IMR-90 (cell line): ENCODE measurements at regions not wholly inside any gene's neighbourhood (a gene's known extent, or its start where the extent isn't known, plus 50 kb on each side); places are given as distances from the start of the nearest gene placed in this dataset.

ENCODE experiments used
- ATAC-seq: fragments of 200-7000 bp; cut with Tn5 transposase; 2 replicates; pipeline ENCODE4 v1.9.1; 2020; ENCODE audit warnings: low read depth, mild to moderate bottlenecking, moderate library complexity
- BruUV-seq: library from RNA; stranded (reverse); fragments of 400-500 nt; replicated peaks from 2 replicates; lab custom pipeline; 2021; lab: Mats Ljungman, UMichigan
- CTCF ChIA-PET: fragments of 300-600 bp; formaldehyde crosslinking; extraction: SDS; loops from one replicate; lab custom pipeline; 2021; ENCODE audit warnings: antibody characterized with exemption; lab: Yijun Ruan, JAX
- POLR2A ChIA-PET: fragments of 300-600 bp; sonication (Branson Sonifier 250); formaldehyde crosslinking; loops from one replicate; lab custom pipeline; 2022; ENCODE audit warnings: antibody characterized with exemption; ENCODE audit not compliant: unreplicated experiment; lab: Charles Lee
- DNase-seq: peaks from one replicate; pipeline ENCODE4 v3.0.0; 2013
- H2AFZ ChIP-seq: replicated peaks from 2 replicates; pipeline ENCODE3; 2013; ENCODE audit warnings: low read length, mild to moderate bottlenecking; ENCODE audit not compliant: poor library complexity
- H2AK5ac ChIP-seq: 2 replicates; pipeline ENCODE4 v1.6.1; 2013; ENCODE audit warnings: low read depth, low read length, inconsistent platforms
- H2AK9ac ChIP-seq: replicated peaks from 2 replicates; pipeline ENCODE3; 2013; ENCODE audit warnings: mild to moderate bottlenecking, low read depth, low read length, moderate library complexity; ENCODE audit not compliant: poor library complexity
- H2BK120ac ChIP-seq: 2 replicates; pipeline ENCODE4 v1.6.1; 2013; ENCODE audit warnings: low read depth, low read length, inconsistent platforms
- H2BK15ac ChIP-seq: 3 replicates; pipeline ENCODE4 v1.6.1; 2013; ENCODE audit warnings: low read depth, low read length, inconsistent platforms
- H2BK20ac ChIP-seq: 2 replicates; pipeline ENCODE4 v1.6.1; 2013; ENCODE audit warnings: low read depth, mild to moderate bottlenecking, inconsistent platforms, low read length, moderate library complexity
- H2BK5ac ChIP-seq: 2 replicates; pipeline ENCODE4 v1.6.1; 2013; ENCODE audit warnings: mild to moderate bottlenecking, low read depth, low read length, inconsistent platforms; ENCODE audit not compliant: poor library complexity, severe bottlenecking
- H3K14ac ChIP-seq: replicated peaks from 2 replicates; pipeline ENCODE4 v1.6.1; 2013; ENCODE audit warnings: low read depth, low read length, inconsistent platforms
- H3K18ac ChIP-seq: 2 replicates; pipeline ENCODE4 v1.6.1; 2013; ENCODE audit warnings: low read depth, low read length, control low read depth
- H3K23ac ChIP-seq: 2 replicates; pipeline ENCODE4 v1.6.1; 2013; ENCODE audit warnings: low read depth, low read length, inconsistent platforms
- H3K27ac ChIP-seq: 2 replicates; pipeline ENCODE4 v1.5.1; 2013; ENCODE audit warnings: mild to moderate bottlenecking, control low read depth, low read length; ENCODE audit not compliant: insufficient read depth
- H3K27me3 ChIP-seq: 2 replicates; pipeline ENCODE4 v1.6.1; 2013; ENCODE audit warnings: low read length; ENCODE audit not compliant: control insufficient read depth, insufficient read depth
- H3K36me3 ChIP-seq: 2 replicates; pipeline ENCODE4 v1.6.1; 2013; ENCODE audit warnings: low read length, mixed read lengths; ENCODE audit not compliant: control insufficient read depth, insufficient read depth
- H3K4ac ChIP-seq: 2 replicates; pipeline ENCODE4 v1.6.1; 2013; ENCODE audit warnings: low read depth, low read length, inconsistent platforms
- H3K4me1 ChIP-seq: 2 replicates; pipeline ENCODE4 v1.6.1; 2013; ENCODE audit warnings: low read length, mixed read lengths; ENCODE audit not compliant: control insufficient read depth, insufficient read depth
- H3K4me2 ChIP-seq: 2 replicates; pipeline ENCODE4 v1.6.1; 2013; ENCODE audit warnings: low read depth, mild to moderate bottlenecking, control low read depth, low read length, moderate library complexity
- H3K4me3 ChIP-seq: 2 replicates; pipeline ENCODE4 v1.5.1; 2013; ENCODE audit warnings: low read depth, mild to moderate bottlenecking, control low read depth, low read length, moderate library complexity; ENCODE audit not compliant: insufficient read depth
- H3K56ac ChIP-seq: 2 replicates; pipeline ENCODE4 v1.6.1; 2013; ENCODE audit warnings: low read length, inconsistent platforms; ENCODE audit not compliant: insufficient read depth; ENCODE audit errors: extremely low read depth
- H3K79me1 ChIP-seq, 2 experiments: 2 replicates each; pipeline ENCODE4 v1.6.1; 2013; ENCODE audit warnings: low read length in 2 of 2, inconsistent platforms in 1 of 2, low read depth in 1 of 2
- H3K9ac ChIP-seq: 2 replicates; pipeline ENCODE4 v1.6.1; 2013; ENCODE audit warnings: low read depth, low read length, control low read depth
- H3K9me1 ChIP-seq: 2 replicates; pipeline ENCODE4 v1.6.1; 2013; ENCODE audit warnings: low read length, inconsistent platforms; ENCODE audit not compliant: insufficient read depth
- H3K9me3 ChIP-seq: 2 replicates; pipeline ENCODE4 v1.6.1; 2013; ENCODE audit warnings: low read length; ENCODE audit not compliant: control insufficient read depth, insufficient read depth
- H4K20me1 ChIP-seq: 2 replicates; pipeline ENCODE4 v1.6.1; 2013; ENCODE audit warnings: low read length, inconsistent platforms; ENCODE audit not compliant: insufficient read depth
- H4K5ac ChIP-seq: 2 replicates; pipeline ENCODE4 v1.6.1; 2013; ENCODE audit warnings: mild to moderate bottlenecking, low read depth, low read length, control low read depth
- H4K8ac ChIP-seq, 2 experiments: 2 replicates each; pipeline ENCODE4 v1.6.1; 2013; ENCODE audit warnings: low read depth in 2 of 2, low read length in 2 of 2, control low read depth in 1 of 2, inconsistent platforms in 1 of 2
- H4K91ac ChIP-seq: 2 replicates; pipeline ENCODE4 v1.6.1; 2013; ENCODE audit warnings: low read depth, low read length, inconsistent platforms; ENCODE audit not compliant: insufficient read depth
- BHLHE40 ChIP-seq: fragments of 150-350 bp; IDR thresholded peaks from 2 replicates; pipeline ENCODE4 v1.6.1; 2016; ENCODE audit warnings: mild to moderate bottlenecking, low read depth, low read length
- MXI1 ChIP-seq: IDR thresholded peaks from 2 replicates; pipeline ENCODE4 v1.6.1; 2012; ENCODE audit warnings: low read depth, mild to moderate bottlenecking, low read length, moderate library complexity, borderline replicate concordance
- NFE2L2 ChIP-seq: fragments of 150-350 bp; IDR thresholded peaks from 2 replicates; pipeline ENCODE4 v1.6.1; 2016; ENCODE audit warnings: low read depth, mild to moderate bottlenecking, low read length
- POLR2A ChIP-seq: IDR thresholded peaks from 2 replicates; pipeline ENCODE4 v1.6.1; 2012; ENCODE audit warnings: mild to moderate bottlenecking, low read depth, low read length
- RAD21 ChIP-seq: IDR thresholded peaks from 2 replicates; pipeline ENCODE4 v1.6.1; 2012; ENCODE audit warnings: low read length, improper control_type of control experiment
- WGBS, 2 experiments: methylation state at CpG; one replicate each; pipeline versions ENCODE4 v1.1.5 to v1.1.7; 2013; ENCODE audit warnings: missing lambda C conversion rate in 2 of 2; ENCODE audit not compliant: insufficient read length in 1 of 2; ENCODE audit errors: extremely low coverage in 2 of 2; 5-methylcytosine and 5-hydroxymethylcytosine counted together
- dilution Hi-C: fragments of 300-500 bp; cut with HindIII; formaldehyde crosslinking; loops from one replicate; pipeline ENCODE4 v1.14.3; 2018; ENCODE audit warnings: low sequenced_read_pairs; ENCODE audit not compliant: unreplicated experiment
- in situ Hi-C: fragments of 300-500 bp; cut with MboI; formaldehyde crosslinking; loops from 3 replicates; pipeline ENCODE4 v1.14.3; 2019; ENCODE audit warnings: low sequenced_read_pairs, inconsistent platforms, mixed read lengths
- intact Hi-C: fragments of 100-400 bp; cut with micrococcal nuclease; formaldehyde crosslinking; loops from 2 replicates; pipeline ENCODE4 v1.10.0; 2022

DNA sequence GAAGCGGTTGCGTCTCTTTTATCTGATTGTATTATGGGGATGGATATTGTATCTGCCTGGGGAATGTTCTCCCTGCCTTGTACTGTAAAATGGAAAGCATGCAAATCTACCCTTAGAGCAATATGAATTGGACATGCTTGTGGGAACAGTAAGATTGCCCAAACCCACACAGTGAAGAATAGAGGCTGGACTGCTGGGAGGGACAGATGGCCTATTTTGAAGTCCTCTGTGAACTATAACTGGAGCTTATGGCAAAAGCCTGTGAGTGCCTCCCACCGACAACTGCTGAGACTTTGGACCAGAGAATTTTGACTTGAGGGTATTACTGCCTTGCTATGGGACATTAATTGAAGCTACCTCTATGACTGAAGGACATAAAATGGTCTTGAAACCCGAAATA, 168.9 kb downstream of the ERCC6L2 start:
- DNase-seq: no peak
- in situ Hi-C loops (no loop called here), intact Hi-C loops (no loop called here), dilution Hi-C loops (no loop called here)
- H3K27me3 ChIP-seq: peaks cover 47% of the 10 kb centered on the region
- no peak overlapping the region for H2BK120ac ChIP-seq
- CTCF ChIA-PET: no interaction called here
- no peak overlapping the region for H4K8ac ChIP-seq
- no peaks in the 10 kb centered on the region for H3K79me1 ChIP-seq
- no peak overlapping the region for H2BK5ac ChIP-seq
- no peak overlapping the region for H3K4me2 ChIP-seq
- H3K36me3 ChIP-seq: no peaks in the 10 kb centered on the region
- no CpG with 5 or more reads among the region's 4 CpGs for WGBS, 2 experiments
- no peak overlapping the region for H3K4ac ChIP-seq
- no peak overlapping the region for H3K9ac ChIP-seq
- BruUV-seq: no TSS peak
- no peak overlapping the region for H2BK15ac ChIP-seq
- H3K14ac ChIP-seq: no peak overlapping the region
- peaks cover 5% of the 10 kb centered on the region; the same call in 1 of the 2 replicates for H3K9me1 ChIP-seq
- ATAC-seq: no peak
- no peaks in the 10 kb centered on the region for H3K9me3 ChIP-seq
- no peak overlapping the region for H2AK5ac ChIP-seq
- no peak overlapping the region for H3K27ac ChIP-seq
- no peak overlapping the region for H4K91ac ChIP-seq
- no peak overlapping the region for H3K23ac ChIP-seq
- POLR2A ChIA-PET: no interaction called here
- no peak overlapping the region for H2AFZ ChIP-seq
- H3K56ac ChIP-seq: no peak overlapping the region
- no peak overlapping the region for H3K4me3 ChIP-seq
- H2BK20ac ChIP-seq: no peak overlapping the region
- H4K5ac ChIP-seq: no peak overlapping the region
- peaks cover 10% of the 10 kb centered on the region; the same call in 1 of the 2 replicates for H3K4me1 ChIP-seq
- no peak overlapping the region for H2AK9ac ChIP-seq
- no peaks in the 10 kb centered on the region; the same call in 1 of the 2 replicates for H4K20me1 ChIP-seq
- TF ChIP-seq POLR2A: no peak
- TF ChIP-seq MXI1: no peak
- TF ChIP-seq NFE2L2: no peak
- no peak for TF ChIP-seq RAD21
- no peak for TF ChIP-seq BHLHE40
- H3K18ac ChIP-seq: no peak overlapping the region
